Suprapubic skin (tissue), 4 donors: ENCODE measurements at regions not wholly inside any gene's neighbourhood (a gene's known extent, or its start where the extent isn't known, plus 50 kb on each side); places are given as distances from the start of the nearest gene placed in this dataset.
A peak's percentile ranks its signal among the peaks of the same experiment; 100 is the strongest.
"Not testable (repeated sequence)": the region's sequence is repeated elsewhere in the genome, so short reads cannot be mapped to it uniquely, and the experiment has no call there.

Experiments
- DNase-seq, 2 donors: peaks; one replicate each; pipeline ENCODE4 v3.0.0-alpha.2; 2019; ENCODE audit warnings: low spot score in 2 of 2
- H3K27ac ChIP-seq: fragments of 200-600 bp; sonication (generic); one replicate; pipeline ENCODE4 v1.5.1; 2019
- H3K27me3 ChIP-seq: fragments of 200-600 bp; sonication (generic); one replicate; pipeline ENCODE4 v1.5.1; 2019
- H3K36me3 ChIP-seq: fragments of 200-600 bp; sonication (generic); one replicate; pipeline ENCODE4 v1.5.1; 2019
- H3K4me1 ChIP-seq: fragments of 200-600 bp; sonication (generic); one replicate; pipeline ENCODE4 v1.5.1; 2019
- H3K4me3 ChIP-seq: fragments of 200-600 bp; sonication (generic); one replicate; pipeline ENCODE4 v1.5.1; 2019; ENCODE audit warnings: mild to moderate bottlenecking
- H3K9me3 ChIP-seq: fragments of 200-600 bp; sonication (generic); one replicate; pipeline ENCODE4 v1.5.1; 2019
- EP300 ChIP-seq: sonication (generic); formaldehyde crosslinking; IDR thresholded peaks from one replicate; pipeline ENCODE4 v1.6.1; 2017; ENCODE audit warnings: antibody characterized with exemption
- POLR2A ChIP-seq, 2 donors: fragments of 450-650 bp; IDR thresholded peaks; one replicate each; pipeline ENCODE4 v1.6.1; 2017; ENCODE audit warnings: antibody characterized with exemption in 2 of 2, mild to moderate bottlenecking in 2 of 2, moderate library complexity in 2 of 2
- POLR2AphosphoS5 ChIP-seq, 3 donors: sonication (generic); formaldehyde crosslinking; IDR thresholded peaks; one replicate each; pipeline ENCODE4 v1.6.1; 2017; ENCODE audit warnings: antibody characterized with exemption in 3 of 3
- WGBS: methylation state at CpG from one replicate; pipeline ENCODE4 v1.1.5; 2018; 5-methylcytosine and 5-hydroxymethylcytosine counted together
- TF ChIP-seq, protein P1 (sequence below), 2 donors: fragments of 200-600 bp in 1 of 2; fragments of 450-650 bp in 1 of 2; sonication (generic) in 1 of 2; IDR thresholded peaks; one replicate each; pipeline ENCODE4 v1.5.1; 2016 to 2019; ENCODE audit warnings: antibody characterized with exemption in 2 of 2, mild to moderate bottlenecking in 1 of 2, moderate library complexity in 1 of 2

DNA sequence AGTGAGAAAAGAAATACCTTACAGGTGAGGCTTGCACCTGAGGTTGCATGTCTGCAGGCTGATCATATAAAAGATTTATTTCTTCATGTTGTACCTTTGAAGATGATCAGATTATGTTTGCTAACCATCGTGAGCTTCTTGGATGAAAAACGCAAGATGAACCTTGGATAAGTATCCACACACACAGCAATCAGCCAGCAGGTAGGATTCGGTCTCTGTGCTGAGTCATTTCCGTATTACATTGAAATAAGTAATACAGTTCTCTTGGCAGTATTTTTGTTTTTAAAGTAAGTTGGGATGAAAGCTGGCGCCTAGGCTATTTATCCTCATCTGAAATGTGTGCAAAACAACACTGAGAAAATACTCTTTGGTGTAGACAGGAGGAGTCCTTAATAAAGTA is 109.0 kb upstream of the PRKCQ start:
- no peak overlapping the region for H3K4me3 ChIP-seq
- peaks cover 22% of the 10 kb centered on the region for H3K27me3 ChIP-seq
- WGBS: 50% methylated on average over 5 of the region's 5 CpGs
- TF ChIP-seq POLR2A (IDR thresholded peaks at IDR 0.05) (no peak), EP300 (no peak), POLR2AphosphoS5 (IDR thresholded peaks at IDR 0.05) (no peak)
- TF ChIP-seq, protein P1, sequence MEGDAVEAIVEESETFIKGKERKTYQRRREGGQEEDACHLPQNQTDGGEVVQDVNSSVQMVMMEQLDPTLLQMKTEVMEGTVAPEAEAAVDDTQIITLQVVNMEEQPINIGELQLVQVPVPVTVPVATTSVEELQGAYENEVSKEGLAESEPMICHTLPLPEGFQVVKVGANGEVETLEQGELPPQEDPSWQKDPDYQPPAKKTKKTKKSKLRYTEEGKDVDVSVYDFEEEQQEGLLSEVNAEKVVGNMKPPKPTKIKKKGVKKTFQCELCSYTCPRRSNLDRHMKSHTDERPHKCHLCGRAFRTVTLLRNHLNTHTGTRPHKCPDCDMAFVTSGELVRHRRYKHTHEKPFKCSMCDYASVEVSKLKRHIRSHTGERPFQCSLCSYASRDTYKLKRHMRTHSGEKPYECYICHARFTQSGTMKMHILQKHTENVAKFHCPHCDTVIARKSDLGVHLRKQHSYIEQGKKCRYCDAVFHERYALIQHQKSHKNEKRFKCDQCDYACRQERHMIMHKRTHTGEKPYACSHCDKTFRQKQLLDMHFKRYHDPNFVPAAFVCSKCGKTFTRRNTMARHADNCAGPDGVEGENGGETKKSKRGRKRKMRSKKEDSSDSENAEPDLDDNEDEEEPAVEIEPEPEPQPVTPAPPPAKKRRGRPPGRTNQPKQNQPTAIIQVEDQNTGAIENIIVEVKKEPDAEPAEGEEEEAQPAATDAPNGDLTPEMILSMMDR (IDR thresholded peaks at IDR 0.05): no peak
- H3K4me1 ChIP-seq: no peaks in the 10 kb centered on the region
- H3K27ac ChIP-seq: no peak overlapping the region
- H3K9me3 ChIP-seq: no peaks in the 10 kb centered on the region
- no peaks in the 10 kb centered on the region for H3K36me3 ChIP-seq
- no peak for DNase-seq

DNA sequence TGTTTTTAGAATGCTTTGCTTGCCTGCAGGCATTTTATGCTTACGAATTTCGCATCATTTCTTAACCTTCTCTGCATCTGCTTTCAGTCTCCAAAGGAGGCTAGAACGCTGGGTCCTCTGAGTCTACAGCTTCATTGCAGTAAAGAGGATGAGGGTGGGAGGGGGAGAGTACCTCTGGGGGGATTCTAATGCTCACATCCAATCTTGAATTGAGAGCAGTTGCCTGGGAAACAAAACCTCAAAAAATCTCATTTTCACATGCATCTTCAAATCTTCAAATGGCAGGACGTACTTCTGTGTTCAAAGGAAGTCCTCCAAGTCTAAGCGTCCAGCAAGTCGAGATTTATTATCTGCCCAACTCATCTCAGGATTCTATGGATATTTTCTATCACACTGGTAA is 100.7 kb upstream of the PRKCQ start:
- H3K36me3 ChIP-seq: no peaks in the 10 kb centered on the region
- peaks cover 17% of the 10 kb centered on the region for H3K27me3 ChIP-seq
- 63% methylated on average over 6 of the region's 6 CpGs for WGBS
- no peak for DNase-seq
- no peaks in the 10 kb centered on the region for H3K4me1 ChIP-seq
- H3K4me3 ChIP-seq: no peak overlapping the region
- H3K9me3 ChIP-seq: no peaks in the 10 kb centered on the region
- TF ChIP-seq, protein P1 (IDR thresholded peaks at IDR 0.05): no peak
- TF ChIP-seq POLR2AphosphoS5 (IDR thresholded peaks at IDR 0.05): no peak
- no peak for TF ChIP-seq POLR2A (IDR thresholded peaks at IDR 0.05)
- no peak for TF ChIP-seq EP300
- H3K27ac ChIP-seq: no peak overlapping the region

DNA sequence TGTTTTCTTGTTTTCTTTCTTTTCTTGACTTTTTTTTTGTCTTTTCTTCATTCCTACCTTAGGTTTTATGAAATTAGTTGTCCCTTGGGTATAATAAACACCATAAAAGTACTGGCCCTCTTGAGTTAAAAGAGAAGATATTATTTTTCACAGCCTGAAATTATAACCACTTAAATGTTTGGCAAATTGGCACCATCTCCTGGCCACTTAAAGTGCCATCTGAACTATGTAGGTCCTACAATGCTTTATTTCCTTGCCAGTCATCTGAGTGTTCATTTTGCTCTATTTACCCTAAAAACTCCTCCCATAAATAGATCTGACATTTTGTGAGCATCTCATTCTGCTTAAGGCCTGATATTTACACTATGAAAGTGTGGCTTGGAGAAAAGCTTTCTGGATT is 98.9 kb upstream of the PRKCQ start:
- Histone ChIP-seq H3K4me3 (no peak overlapping the region), H3K27ac (no peak overlapping the region), H3K9me3 (no peaks in the 10 kb centered on the region), H3K36me3 (no peaks in the 10 kb centered on the region), H3K4me1 (no peaks in the 10 kb centered on the region), H3K27me3 (peaks cover 17% of the 10 kb centered on the region)
- TF ChIP-seq EP300 (no peak), POLR2AphosphoS5 (IDR thresholded peaks at IDR 0.05) (no peak), POLR2A (IDR thresholded peaks at IDR 0.05) (no peak)
- TF ChIP-seq, protein P1 (IDR thresholded peaks at IDR 0.05): no peak
- DNase-seq: no peak

DNA sequence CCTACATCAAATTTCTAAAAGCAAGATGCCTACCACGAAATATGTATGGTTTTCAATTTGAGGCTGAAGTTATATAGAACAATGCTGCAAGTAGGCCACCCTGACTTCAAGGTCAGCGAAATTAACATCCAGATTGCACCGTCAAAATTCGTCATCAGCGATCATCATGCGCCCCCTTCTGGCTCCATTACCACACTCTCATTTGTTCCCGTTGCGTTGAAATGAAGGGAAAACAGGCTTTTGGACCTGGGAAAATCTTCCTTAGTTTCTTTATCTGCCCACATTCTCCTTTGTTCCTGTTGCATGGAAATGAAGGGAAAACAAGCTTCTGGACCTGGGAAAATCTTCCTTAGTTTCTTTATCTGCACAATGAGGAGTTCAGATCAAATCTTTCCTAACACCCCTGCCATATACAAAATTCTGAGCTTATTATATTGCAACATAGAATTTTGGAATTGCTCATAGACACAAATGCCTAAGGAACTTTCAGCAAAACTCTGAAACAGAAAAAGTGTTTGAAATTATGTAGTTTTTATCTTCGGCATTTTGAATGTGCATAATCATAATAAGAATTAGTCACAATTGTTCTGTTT is 98.2 kb upstream of the PRKCQ start:
- WGBS: 27% methylated on average over 9 of the region's 9 CpGs
- Histone ChIP-seq H3K9me3 (no peaks in the 10 kb centered on the region), H3K27ac (no peak overlapping the region), H3K36me3 (no peaks in the 10 kb centered on the region), H3K4me3 (no peak overlapping the region), H3K27me3 (peaks cover 17% of the 10 kb centered on the region), H3K4me1 (no peaks in the 10 kb centered on the region)
- no peak for DNase-seq
- TF ChIP-seq EP300 (no peak), POLR2AphosphoS5 (IDR thresholded peaks at IDR 0.05) (no peak)
- TF ChIP-seq, protein P1 (IDR thresholded peaks at IDR 0.05): peak; percentile 5 to 47

DNA sequence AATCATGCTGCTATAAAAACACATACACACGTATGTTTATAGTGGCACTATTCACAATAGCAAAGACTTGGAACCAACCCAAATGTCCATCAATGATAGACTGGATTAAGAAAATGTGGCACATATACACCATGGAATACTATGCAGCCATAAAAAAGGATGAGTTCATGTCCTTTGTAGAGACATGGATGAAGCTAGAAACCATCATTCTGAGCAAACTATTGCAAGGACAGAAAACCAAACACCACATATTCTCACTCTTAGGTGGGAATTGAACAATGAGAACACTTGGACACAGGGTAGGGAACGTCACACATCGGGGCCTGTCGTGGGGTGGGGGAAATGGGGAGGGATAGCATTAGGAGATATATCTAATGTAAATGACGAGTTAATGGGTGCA is 97.1 kb upstream of the PRKCQ start:
- not testable (repeated sequence) for H3K4me1 ChIP-seq, H3K27ac ChIP-seq
- 91% methylated on average over 5 of the region's 5 CpGs for WGBS

DNA sequence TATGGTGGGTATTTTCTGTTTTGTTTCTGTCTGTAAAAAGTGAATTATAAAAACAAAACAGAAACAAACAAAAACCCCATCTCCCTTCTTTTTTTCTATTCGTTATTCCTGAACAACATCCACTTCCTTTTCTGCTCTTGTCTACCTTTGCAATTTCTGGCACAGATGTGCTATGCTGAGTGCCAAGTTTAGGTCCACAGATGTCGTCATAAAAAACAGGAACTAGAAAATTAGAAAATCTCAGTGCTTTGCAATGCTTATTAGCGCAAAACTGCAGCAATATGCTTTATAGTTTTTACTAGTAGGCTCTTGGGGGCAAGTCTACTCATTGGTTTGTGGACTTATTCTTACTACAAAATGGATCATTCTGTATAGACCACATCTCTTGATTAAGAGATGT is 94.2 kb upstream of the PRKCQ start:
- no peak for TF ChIP-seq EP300
- no peak for TF ChIP-seq POLR2AphosphoS5 (IDR thresholded peaks at IDR 0.05)
- TF ChIP-seq, protein P1 (IDR thresholded peaks at IDR 0.05): no peak
- TF ChIP-seq POLR2A (IDR thresholded peaks at IDR 0.05): no peak
- no peaks in the 10 kb centered on the region for H3K9me3 ChIP-seq
- H3K4me1 ChIP-seq: no peaks in the 10 kb centered on the region
- H3K4me3 ChIP-seq: no peak overlapping the region
- DNase-seq: no peak
- no peak overlapping the region for H3K27ac ChIP-seq
- peaks cover 9% of the 10 kb centered on the region for H3K27me3 ChIP-seq
- H3K36me3 ChIP-seq: no peaks in the 10 kb centered on the region
- whole genome bisulfite sequencing: 29% methylated on average over 3 of the region's 3 CpGs

More for the DNA sequence above, 97.1 kb upstream of the PRKCQ start:
- peaks cover 17% of the 10 kb centered on the region for H3K27me3 ChIP-seq
- H3K36me3 ChIP-seq, H3K9me3 ChIP-seq, DNase-seq, H3K4me3 ChIP-seq: not testable (repeated sequence)
